ENCODE measurements at regions not wholly inside any gene's neighbourhood (a gene's known extent, or its start where the extent isn't known, plus 50 kb on each side); places are given as distances from the start of the nearest gene placed in this dataset.

DNA sequence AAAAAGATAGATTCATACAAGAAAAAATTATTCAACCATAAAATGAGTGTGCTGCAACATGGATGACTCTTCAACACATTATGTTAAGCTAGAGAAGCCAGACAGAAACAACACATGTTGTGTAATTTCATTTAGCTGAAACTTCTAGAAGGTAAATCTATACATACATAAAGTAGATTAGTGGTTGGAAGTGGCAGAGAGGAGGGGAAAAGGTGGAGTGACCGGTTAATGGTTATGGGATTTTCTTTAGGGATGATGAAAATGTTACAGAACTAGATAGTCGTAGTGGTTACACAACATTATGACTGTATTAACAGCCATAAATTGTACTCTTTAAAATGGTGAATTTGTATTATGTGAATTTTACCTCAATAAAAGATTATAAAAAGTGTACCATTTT is 304.1 kb upstream of the SLC35B3 start:
- dilution Hi-C loops (cut with MboI; ENCODE audit: extremely low pct_ligation_motif_present, low sequenced_read_pairs) (no loop called here), intact Hi-C loops (cut with micrococcal nuclease) (no loop called here)
- Histone ChIP-seq H3K4me3 (replicated peaks in 1 of 3; ENCODE audit: insufficient read depth in 1 of 3, low read depth in 1 of 3, low read length in 3 of 3) (no peak overlapping the region), H3K27ac (ENCODE audit: insufficient read depth, low read depth, low read length) (no peak overlapping the region), H3K4me1 (ENCODE audit: control insufficient read depth, extremely low read depth, insufficient read depth, low read length) (no peaks in the 10 kb centered on the region), H4K20me1 (replicated peaks; ENCODE audit: control insufficient read depth, extremely low read depth, insufficient read depth, low read length) (no peaks in the 10 kb centered on the region), H2AFZ (ENCODE audit: low read depth, low read length) (no peak overlapping the region), H3K9me3 (replicated peaks; ENCODE audit: control insufficient read depth, insufficient read depth, low read length) (peaks cover 2% of the 10 kb centered on the region), H3K9ac (replicated peaks; ENCODE audit: extremely low read depth, insufficient read depth, low read length) (no peak overlapping the region), H3K4me2 (ENCODE audit: insufficient read depth, low read length) (no peak overlapping the region), H3K79me2 (ENCODE audit: control insufficient read depth, insufficient read depth, low read length) (no peaks in the 10 kb centered on the region), H3K27me3 (ENCODE audit: control insufficient read depth in 2 of 2, insufficient read depth in 2 of 2, low read length in 2 of 2) (no peaks in the 10 kb centered on the region), H3K9me1 (replicated peaks; ENCODE audit: control insufficient read depth, extremely low read depth, insufficient read depth, low read length) (no peaks in the 10 kb centered on the region), H3K36me3 (ENCODE audit: control insufficient read depth in 2 of 2, extremely low read depth in 1 of 2, insufficient read depth in 2 of 2, low read length in 2 of 2) (no peaks in the 10 kb centered on the region)
- POLR2A ChIA-PET, result no interaction called here
- no peak for FAIRE-seq
- no peak for TF ChIP-seq POLR2A (IDR thresholded peaks at IDR 0.05; ENCODE audit: low read depth, low read length)
- TF ChIP-seq EZH2 (IDR thresholded peaks at IDR 0.05; ENCODE audit: borderline replicate concordance, low read depth, low read length, severe bottlenecking), result no peak
- TF ChIP-seq, protein P1, sequence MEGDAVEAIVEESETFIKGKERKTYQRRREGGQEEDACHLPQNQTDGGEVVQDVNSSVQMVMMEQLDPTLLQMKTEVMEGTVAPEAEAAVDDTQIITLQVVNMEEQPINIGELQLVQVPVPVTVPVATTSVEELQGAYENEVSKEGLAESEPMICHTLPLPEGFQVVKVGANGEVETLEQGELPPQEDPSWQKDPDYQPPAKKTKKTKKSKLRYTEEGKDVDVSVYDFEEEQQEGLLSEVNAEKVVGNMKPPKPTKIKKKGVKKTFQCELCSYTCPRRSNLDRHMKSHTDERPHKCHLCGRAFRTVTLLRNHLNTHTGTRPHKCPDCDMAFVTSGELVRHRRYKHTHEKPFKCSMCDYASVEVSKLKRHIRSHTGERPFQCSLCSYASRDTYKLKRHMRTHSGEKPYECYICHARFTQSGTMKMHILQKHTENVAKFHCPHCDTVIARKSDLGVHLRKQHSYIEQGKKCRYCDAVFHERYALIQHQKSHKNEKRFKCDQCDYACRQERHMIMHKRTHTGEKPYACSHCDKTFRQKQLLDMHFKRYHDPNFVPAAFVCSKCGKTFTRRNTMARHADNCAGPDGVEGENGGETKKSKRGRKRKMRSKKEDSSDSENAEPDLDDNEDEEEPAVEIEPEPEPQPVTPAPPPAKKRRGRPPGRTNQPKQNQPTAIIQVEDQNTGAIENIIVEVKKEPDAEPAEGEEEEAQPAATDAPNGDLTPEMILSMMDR (IDR thresholded peaks at IDR 0.05; ENCODE audit: extremely low read depth in 1 of 2, insufficient read depth in 1 of 2, low read depth in 1 of 2, low read length in 2 of 2), result no peak
- no peak for TF ChIP-seq POLR2AphosphoS5 (IDR thresholded peaks at IDR 0.05; ENCODE audit: insufficient read depth, low read depth, low read length)
- TF ChIP-seq MYC (IDR thresholded peaks at IDR 0.05; ENCODE audit: low read depth, low read length), result no peak
- TF ChIP-seq FOS (IDR thresholded peaks at IDR 0.05; ENCODE audit: borderline replicate concordance, insufficient read depth, low read length), result no peak
- TF ChIP-seq, protein P2, sequence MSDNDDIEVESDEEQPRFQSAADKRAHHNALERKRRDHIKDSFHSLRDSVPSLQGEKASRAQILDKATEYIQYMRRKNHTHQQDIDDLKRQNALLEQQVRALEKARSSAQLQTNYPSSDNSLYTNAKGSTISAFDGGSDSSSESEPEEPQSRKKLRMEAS (IDR thresholded peaks at IDR 0.05; ENCODE audit: insufficient read depth, insufficient read length), result no peak
- TF ChIP-seq JUN (IDR thresholded peaks at IDR 0.05; ENCODE audit: borderline replicate concordance, insufficient read depth, insufficient read length, low read depth), result no peak
- TF ChIP-seq GATA2 (IDR thresholded peaks at IDR 0.05; ENCODE audit: insufficient read depth, insufficient read length, low read depth, low read length), result no peak
- CTCF ChIA-PET, result no interaction called here
- no peak for DNase-seq (ENCODE audit: low read depth, low spot score)
- no TSS peak for BruUV-seq (replicated peaks)
